Endothelial cell (in vitro differentiated cells): ENCODE measurements at regions not wholly inside any gene's neighbourhood (a gene's known extent, or its start where the extent isn't known, plus 50 kb on each side); places are given as distances from the start of the nearest gene placed in this dataset.

Experiments used
- DNase-seq: peaks from one replicate; pipeline ENCODE4 v3.0.0; 2021; ENCODE audit warnings: low spot score
- H3K27ac Mint-ChIP-seq: one replicate; pipeline ENCODE4 v1.8.0; 2021; ENCODE audit warnings: mixed read lengths, inconsistent platforms; ENCODE audit not compliant: unreplicated experiment
- H3K27me3 Mint-ChIP-seq: one replicate; pipeline ENCODE4 v1.8.0; 2021; ENCODE audit warnings: mild to moderate bottlenecking, moderate library complexity, mixed read lengths, inconsistent platforms; ENCODE audit not compliant: unreplicated experiment
- H3K36me3 Mint-ChIP-seq: one replicate; pipeline ENCODE4 v1.8.0; 2021; ENCODE audit warnings: mild to moderate bottlenecking, low read depth, mixed read lengths, inconsistent platforms; ENCODE audit not compliant: unreplicated experiment
- H3K4me1 Mint-ChIP-seq: one replicate; pipeline ENCODE4 v1.8.0; 2021; ENCODE audit warnings: mild to moderate bottlenecking, mixed read lengths, inconsistent platforms; ENCODE audit not compliant: unreplicated experiment
- H3K4me3 Mint-ChIP-seq: one replicate; pipeline ENCODE4 v1.8.0; 2021; ENCODE audit warnings: mild to moderate bottlenecking, mixed read lengths, inconsistent platforms; ENCODE audit not compliant: unreplicated experiment
- H3K9me3 Mint-ChIP-seq: one replicate; pipeline ENCODE4 v1.8.0; 2021; ENCODE audit warnings: mixed read lengths, inconsistent platforms; ENCODE audit not compliant: unreplicated experiment
- TF ChIP-seq, protein P1 (sequence below): fragments of 200-600 bp; sonication (generic); IDR thresholded peaks from one replicate; pipeline ENCODE4 v1.5.0; 2021; ENCODE audit warnings: antibody characterized with exemption; ENCODE audit not compliant: unreplicated experiment

DNA sequence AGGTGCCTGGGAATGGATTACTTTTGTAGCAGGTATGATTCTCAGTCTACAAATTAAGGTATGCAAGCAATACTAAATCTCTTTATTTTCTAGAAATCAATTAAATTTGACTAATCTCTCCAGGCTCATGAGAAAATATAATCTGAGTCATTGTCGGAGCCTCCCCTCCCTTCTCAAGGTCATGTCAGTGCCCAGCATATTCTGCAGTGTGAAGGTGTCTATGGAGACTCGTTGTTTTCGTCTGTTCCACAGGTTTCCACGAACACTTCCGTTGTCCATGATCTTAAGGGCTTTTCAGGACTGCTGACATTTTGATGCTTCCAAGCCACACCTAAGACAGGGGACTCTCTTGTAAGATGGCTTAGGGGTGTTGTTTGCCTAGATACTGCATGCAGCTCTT lies 56.6 kb upstream of the SCOC start:
- TF ChIP-seq, protein P1, sequence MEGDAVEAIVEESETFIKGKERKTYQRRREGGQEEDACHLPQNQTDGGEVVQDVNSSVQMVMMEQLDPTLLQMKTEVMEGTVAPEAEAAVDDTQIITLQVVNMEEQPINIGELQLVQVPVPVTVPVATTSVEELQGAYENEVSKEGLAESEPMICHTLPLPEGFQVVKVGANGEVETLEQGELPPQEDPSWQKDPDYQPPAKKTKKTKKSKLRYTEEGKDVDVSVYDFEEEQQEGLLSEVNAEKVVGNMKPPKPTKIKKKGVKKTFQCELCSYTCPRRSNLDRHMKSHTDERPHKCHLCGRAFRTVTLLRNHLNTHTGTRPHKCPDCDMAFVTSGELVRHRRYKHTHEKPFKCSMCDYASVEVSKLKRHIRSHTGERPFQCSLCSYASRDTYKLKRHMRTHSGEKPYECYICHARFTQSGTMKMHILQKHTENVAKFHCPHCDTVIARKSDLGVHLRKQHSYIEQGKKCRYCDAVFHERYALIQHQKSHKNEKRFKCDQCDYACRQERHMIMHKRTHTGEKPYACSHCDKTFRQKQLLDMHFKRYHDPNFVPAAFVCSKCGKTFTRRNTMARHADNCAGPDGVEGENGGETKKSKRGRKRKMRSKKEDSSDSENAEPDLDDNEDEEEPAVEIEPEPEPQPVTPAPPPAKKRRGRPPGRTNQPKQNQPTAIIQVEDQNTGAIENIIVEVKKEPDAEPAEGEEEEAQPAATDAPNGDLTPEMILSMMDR, result no peak
- Mint-ChIP-seq H3K4me3 (no peak overlapping the region), H3K36me3 (no peaks in the 10 kb centered on the region), H3K27ac (no peak overlapping the region), H3K4me1 (peaks cover 7% of the 10 kb centered on the region), H3K27me3 (peaks cover 4% of the 10 kb centered on the region), H3K9me3 (no peaks in the 10 kb centered on the region)
- no peak for DNase-seq

DNA sequence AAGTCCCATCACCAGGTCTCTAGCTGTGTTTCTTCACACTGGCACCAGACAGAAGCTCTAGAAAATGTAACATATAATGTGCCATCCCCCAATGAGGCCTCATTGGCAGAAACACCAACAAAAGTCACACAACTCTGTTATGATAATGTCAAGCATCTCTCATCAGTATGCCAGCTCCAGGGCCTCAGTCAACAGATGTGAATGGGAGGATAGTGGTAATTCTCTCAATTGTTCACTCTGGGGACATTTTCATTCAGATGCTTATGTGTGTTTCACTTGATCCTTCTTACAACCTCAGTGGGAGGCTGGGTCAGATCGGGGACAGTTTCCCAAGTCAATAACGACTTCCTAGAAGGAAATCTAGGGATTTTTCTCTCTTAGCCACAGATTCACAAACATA lies 57.5 kb upstream of the SCOC start:
- Mint-ChIP-seq H3K36me3 (no peaks in the 10 kb centered on the region), H3K27ac (no peak overlapping the region), H3K9me3 (no peaks in the 10 kb centered on the region), H3K4me3 (no peak overlapping the region), H3K4me1 (peaks cover 7% of the 10 kb centered on the region), H3K27me3 (peaks cover 4% of the 10 kb centered on the region)
- TF ChIP-seq, protein P1, result no peak
- DNase-seq, result no peak

DNA sequence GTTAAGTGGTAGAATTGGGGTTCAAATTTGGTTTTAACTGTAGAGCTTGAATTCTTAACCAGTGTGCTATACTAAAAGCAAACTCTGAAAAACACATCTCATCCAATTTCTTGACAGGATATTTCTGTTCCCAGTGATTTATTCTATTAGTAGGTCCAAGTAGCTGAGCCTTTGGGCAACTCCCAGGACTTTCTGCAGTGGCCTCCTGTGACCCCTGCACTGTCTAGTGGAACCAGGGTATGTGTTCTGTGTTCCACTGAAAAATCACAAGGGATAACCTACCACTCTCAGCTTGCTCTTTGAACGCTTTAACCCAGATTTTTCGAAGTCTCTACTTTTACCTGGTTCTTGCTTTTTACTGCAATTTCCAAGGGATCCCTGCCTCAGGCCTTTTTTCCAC lies 58.0 kb upstream of the SCOC start:
- peaks cover 7% of the 10 kb centered on the region for H3K4me1 Mint-ChIP-seq
- DNase-seq, result no peak
- H3K9me3 Mint-ChIP-seq, result no peaks in the 10 kb centered on the region
- no peak overlapping the region for H3K4me3 Mint-ChIP-seq
- peaks cover 2% of the 10 kb centered on the region for H3K27me3 Mint-ChIP-seq
- H3K27ac Mint-ChIP-seq, result no peak overlapping the region
- TF ChIP-seq, protein P1, result no peak
- no peaks in the 10 kb centered on the region for H3K36me3 Mint-ChIP-seq

DNA sequence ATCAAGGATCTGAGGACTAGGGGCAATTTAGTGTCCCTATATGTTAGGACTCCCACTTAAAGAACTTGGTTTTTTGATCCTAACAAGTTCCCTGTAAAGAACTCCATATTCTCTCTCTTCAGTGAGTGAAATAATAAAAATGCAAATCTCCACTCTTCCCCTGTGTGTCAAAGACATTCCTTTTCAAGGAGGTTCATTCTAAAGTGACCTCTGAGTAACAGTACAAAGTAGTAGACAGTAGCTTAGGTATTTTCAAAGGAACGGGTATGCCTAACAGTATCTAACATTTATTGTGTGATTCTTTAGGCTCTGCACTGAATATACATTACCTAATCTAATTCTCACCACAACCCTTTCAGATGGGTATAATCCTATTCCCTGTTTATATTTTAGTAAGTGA lies 58.4 kb upstream of the SCOC start:
- Mint-ChIP-seq H3K36me3 (no peaks in the 10 kb centered on the region), H3K4me3 (no peak overlapping the region), H3K27me3 (no peaks in the 10 kb centered on the region), H3K4me1 (peaks cover 7% of the 10 kb centered on the region), H3K9me3 (no peaks in the 10 kb centered on the region), H3K27ac (no peak overlapping the region)
- DNase-seq, result no peak
- TF ChIP-seq, protein P1, result no peak

DNA sequence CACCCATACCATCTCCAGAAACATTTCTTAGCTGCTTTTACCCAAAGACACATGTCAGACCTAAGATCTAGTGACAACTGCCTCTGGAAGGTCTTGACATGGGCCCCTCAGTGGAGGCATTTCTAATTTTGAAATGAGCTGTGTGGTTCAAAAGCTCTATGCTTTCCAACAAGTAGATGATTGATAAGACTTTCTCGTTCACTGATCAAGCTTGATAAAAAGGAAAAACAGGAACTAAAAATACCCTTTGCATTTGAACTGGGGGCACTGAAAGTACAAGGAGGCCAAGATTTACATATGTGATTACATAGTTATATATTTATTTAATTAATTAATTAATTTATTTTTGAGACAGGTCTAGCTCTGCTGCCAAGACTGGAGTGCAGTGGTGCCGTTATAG lies 61.3 kb upstream of the SCOC start:
- Mint-ChIP-seq H3K27me3 (no peaks in the 10 kb centered on the region), H3K36me3 (no peaks in the 10 kb centered on the region), H3K9me3 (no peaks in the 10 kb centered on the region), H3K4me3 (no peak overlapping the region), H3K27ac (no peak overlapping the region), H3K4me1 (peaks cover 4% of the 10 kb centered on the region)
- TF ChIP-seq, protein P1, result no peak
- DNase-seq, result no peak
